GM18951 (cell line): ENCODE measurements at regions not wholly inside any gene's neighbourhood (a gene's known extent, or its start where the extent isn't known, plus 50 kb on each side); places are given as distances from the start of the nearest gene placed in this dataset.

Experiments used
- POLR2A ChIP-seq: IDR thresholded peaks from 4 replicates; pipeline ENCODE4 v1.6.1; 2011; ENCODE audit warnings: mild to moderate bottlenecking; ENCODE audit not compliant: insufficient read length, insufficient read depth; ENCODE audit errors: extremely low read depth
- in situ Hi-C: fragments of 300-500 bp; cut with MboI; formaldehyde crosslinking; loops from one replicate; pipeline ENCODE4 v1.12.0; 2022; ENCODE audit warnings: low sequenced_read_pairs, mixed read lengths, inconsistent platforms; ENCODE audit not compliant: unreplicated experiment

DNA sequence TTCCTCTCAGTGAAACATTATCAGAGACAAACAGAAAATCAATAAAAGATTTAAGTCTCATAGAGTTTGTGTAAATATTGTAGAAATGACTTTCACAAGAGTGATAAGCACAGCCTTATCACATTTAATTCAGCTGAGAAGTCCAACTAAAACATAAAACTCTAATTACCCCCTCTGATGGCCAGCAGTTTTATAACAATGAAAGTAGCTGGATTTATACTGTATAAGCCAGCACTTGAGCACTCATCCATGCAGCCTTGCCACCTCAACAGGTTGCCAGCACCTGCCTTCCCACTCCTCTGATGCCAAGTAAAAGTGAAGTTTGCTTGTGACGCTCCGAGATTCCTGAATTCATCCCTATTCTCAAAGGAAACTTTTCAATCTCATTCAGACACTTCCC lies 103.0 kb upstream of the STK39 start:
- in situ Hi-C loops, result no loop called here
- TF ChIP-seq POLR2A, result no peak

DNA sequence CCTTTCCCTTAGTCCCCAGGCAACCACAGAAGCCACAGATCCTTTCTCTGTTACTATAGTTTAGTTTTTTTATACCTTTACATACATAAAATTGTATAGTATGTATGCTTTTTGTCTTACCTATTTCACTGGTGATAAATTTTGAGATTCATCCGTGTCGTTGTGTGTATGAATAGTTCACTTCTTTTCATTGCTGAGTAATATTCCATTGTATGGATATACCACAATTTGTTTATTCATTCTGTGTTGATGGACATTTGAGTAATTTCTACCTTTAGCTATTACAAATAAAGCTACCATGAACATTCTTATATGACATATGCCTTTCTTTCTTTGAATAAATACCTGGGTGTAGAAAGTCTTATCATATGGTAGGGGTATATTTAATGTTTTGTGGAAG lies 102.8 kb upstream of the CERS6 start:
- no peak for TF ChIP-seq POLR2A
- in situ Hi-C loops, result no loop called here

DNA sequence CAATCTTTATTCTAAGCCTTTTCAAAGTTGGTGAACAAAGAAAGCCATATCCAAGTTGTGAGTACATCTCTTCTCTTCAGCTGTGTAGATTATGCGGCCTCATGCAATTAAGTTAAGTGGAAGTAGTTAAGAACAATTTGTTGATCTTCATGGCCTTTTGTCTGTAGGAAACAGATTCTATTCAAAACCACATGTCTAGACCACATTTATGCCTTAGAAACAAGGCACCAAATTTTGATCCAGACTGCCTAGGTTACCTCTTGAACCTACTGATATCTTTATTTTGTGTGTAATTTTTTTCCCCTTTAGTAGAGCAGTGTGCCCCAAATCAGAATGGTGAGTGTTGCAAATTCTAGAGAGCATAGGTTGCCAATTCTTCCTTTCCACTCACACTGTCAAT lies 101.6 kb upstream of the CERS6 start:
- in situ Hi-C loops, result no loop called here
- no peak for TF ChIP-seq POLR2A

DNA sequence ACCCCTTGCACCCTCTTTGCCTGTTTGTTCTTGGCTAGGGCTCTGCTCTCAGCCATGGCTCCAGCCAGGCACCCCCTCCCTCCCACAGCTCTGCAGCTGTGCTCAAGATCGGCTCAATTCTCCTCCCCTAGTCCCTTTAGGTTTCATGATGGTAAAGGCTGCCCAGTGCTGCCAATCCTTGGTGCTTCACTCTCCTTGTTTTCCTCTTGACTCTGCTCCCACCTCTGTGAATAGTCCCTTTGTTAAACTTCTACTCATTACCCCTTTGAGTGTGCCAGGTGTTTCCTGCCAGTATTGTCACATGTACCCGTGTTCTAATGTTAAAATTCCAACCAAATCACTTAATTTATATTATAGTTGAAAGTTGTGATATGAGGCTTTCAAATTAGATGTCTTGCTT lies 101.0 kb upstream of the CERS6 start:
- in situ Hi-C loops, result no loop called here
- TF ChIP-seq POLR2A, result no peak

DNA sequence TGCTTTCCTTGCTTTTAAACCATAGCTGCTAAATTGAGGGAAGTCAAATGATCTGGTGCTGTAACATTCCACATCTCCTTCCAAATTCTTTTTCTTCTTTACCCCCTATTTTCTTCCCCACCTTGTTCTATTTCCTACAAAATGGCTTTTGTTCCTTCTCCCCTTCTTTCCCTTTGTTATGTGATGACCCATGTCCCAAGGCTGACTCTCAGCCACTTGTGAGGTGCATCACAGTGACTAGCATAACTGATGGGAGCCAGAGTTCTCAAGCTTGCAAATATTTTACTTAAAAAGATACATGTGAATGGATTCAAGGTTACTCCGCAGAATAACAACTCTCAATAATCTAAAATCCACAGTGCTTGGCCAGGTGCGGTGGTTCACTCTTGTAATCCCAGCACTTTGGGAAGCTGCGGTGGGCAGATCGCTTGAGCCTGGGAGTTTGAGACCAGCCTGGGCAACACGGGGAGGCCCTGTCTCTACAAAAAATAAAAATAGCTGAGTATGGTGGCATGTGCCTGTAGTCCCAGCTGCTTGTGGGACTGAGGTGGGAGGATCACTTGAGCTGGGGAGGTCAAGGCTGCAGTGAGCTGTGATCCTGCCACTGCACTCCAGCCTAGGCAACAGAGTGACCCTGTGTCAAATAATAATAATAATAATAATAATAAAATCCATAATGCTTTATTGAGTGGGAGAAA lies 100.1 kb upstream of the CERS6 start:
- TF ChIP-seq POLR2A, result no peak
- in situ Hi-C loops, result no loop called here

DNA sequence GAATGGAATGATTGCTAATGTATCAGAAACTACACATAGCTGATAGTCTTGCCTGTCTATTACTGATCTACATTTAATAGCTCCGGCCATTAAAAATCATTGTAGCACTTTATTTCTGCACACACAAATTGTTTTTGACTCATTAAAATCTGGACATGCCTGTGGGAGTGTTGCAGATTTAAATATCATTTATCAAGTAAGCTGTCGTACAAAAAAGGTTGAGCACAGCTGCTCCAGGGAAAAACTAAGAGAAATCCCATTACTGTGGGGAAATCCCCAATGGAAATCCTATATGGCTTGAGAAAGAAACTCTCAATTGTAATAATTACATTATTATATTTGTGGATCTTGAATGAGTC lies 99.6 kb upstream of the CERS6 start:
- TF ChIP-seq POLR2A, result no peak
- in situ Hi-C loops, result no loop called here

DNA sequence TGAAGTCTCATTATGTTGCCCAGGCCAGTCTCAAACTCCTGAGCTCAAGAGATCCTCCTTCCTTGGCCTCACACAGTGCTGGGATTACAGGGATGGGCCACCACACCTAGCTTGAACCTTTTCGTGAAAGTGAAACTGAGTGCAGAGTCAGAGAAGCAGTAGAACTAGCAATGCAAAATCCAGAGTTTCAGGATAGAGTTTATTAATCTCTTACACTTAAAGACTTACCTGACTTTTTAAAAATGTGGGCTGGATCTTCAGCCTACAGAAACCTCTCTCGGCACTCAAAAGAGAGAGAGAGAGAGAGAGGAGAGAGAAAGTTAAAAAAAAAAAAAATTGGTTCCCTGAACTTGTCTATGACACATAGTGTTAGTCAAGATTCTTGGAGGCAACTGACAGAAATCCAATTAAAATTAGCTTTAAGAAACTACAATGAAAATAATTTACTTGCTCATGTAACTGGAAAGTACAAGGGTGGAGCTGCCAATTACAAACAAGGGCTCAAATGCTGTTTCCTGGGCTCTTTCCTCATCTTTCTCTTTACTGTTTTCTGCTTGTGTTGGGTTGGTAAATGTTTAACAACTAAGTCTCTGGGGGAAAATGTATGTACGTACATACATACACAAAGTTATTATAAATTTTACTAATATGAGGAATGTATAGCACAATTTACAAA lies 98.1 kb upstream of the CERS6 start:
- in situ Hi-C loops, result no loop called here
- no peak for TF ChIP-seq POLR2A

DNA sequence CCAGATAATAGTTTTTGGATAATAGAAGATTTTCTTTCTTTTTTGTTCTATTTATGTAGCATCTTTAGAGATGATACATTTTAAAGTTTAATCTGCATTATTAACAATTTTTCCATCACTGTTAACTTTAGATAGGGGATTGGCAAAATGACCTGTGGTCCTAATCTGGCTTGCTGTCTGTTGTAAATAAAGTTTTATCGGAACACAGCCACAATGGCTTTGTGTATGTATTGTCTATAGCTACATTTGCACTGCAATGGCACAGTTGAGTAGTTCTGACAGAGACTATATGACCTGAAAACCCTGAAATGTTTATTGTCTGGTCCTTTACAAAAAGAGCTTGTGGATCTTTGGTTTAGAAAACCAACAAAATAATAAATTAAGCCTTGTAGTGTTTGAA lies 97.0 kb upstream of the CERS6 start:
- TF ChIP-seq POLR2A, result no peak
- in situ Hi-C loops, result no loop called here

DNA sequence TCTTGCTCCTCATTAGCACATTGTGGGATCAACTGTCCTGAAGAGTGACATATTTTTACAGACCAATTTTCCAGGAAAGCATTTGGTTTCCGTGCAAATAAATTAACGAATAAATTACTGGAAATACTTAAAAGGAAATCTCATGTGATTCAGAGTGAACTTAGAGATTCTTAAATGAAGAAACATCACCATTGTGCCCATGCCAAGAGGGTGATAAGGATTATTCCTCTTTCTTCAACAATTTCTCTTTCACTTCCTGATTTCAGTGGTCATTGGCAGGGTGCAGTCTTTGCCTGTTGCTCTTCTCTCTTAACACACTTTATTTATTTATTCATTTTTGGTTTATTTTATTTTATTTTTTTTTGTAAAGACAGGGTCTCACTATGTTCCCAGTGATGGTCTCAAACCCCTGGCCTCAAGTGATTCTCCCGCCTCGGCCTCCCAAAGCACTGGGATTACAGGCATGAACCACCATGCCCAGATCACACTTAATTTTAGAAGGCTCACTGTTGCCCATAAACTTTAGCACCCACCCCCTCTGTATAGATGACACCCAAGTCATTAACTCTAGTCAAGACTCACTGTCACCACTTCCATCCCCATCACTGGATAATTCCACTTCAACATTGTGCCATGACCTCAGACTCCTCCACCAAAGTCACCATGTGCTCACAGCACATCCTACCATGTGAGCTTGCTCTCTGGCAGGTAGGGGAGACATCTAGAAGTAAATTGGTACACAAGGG lies 92.6 kb upstream of the CERS6 start:
- TF ChIP-seq POLR2A, result no peak
- in situ Hi-C loops, result no loop called here

DNA sequence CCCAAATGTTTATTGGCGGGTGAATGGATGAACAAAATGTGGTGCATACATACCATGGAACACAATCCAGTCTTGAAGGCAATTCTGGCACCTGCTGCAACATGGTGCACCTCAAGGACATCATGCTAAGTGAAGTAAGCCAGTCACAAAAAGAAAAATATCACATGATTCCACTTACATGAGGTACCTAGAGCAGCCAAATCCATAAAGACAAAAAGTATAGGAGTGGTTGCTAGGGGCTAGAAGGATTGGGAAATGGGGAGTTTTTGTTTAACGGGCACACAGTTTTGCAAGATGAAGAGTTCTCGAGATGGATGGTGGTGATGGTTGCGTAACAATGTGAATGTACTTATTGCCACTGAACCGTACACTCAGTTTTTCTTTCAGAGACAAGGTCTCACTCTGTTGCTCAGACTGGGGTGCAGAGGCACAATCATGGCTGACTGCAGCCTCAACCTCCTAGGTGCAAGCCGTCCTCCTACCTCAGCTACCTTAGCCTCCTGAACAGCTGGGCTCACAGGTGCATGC lies 90.9 kb upstream of the CERS6 start:
- in situ Hi-C loops, result no loop called here

DNA sequence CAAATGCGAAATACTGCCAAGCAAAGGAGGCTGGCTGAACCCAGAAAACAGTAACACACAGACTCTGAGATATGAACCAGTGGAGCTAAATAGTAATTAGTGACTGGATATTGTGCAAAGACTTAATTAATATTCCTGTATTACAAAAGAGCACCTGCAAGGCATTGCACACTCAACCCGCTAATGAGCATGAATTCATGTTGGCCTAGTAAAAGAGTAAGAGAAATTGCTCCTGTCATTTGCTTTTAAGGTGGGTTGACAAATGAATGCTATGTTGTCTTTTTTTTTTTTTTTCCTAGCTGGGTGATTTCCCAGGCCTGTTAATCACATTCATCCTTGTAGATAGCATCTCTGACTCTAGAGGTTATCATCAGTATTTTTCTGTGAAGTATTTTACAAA lies 87.0 kb upstream of the CERS6 start:
- in situ Hi-C loops, result no loop called here
- no peak for TF ChIP-seq POLR2A

More for the DNA sequence above, 90.9 kb upstream of the CERS6 start:
- no peak for TF ChIP-seq POLR2A

DNA sequence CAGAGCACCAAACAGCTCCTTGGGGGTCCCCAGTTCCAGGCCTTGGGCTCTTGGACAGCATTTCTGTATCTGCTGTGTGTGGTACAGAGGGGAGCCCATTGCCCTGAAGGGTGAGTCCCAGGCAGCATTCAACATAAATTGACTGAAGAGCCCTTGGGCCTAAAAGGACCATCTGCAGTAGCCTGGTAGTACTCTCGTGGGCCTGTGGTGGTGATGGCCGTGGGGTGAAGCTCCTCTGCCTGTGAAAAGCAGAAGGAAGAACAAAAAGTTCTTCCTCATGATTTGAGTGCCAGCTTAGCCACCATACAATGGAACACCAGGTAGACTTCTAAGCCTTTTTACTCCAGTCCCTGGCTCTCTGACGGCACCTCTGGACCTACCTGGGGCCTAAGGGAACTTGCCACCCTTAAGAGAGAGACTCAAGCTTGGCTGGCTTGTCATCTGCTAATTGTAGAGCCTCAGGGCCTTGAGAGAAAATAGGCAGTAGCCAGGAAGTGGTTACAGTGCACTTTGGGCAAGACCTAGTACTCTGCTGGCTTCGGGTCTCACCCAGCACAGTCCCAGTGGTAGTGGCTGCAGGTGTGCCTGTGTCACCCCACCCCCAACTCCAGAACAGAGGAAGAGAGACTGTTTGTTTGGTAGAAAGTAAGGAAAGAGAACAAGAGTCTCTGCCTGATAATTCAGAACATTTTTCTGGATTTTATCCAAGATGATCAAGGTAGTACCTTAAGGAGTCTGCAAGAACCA lies 84.6 kb upstream of the CERS6 start:
- in situ Hi-C loops, result no loop called here
- no peak for TF ChIP-seq POLR2A

DNA sequence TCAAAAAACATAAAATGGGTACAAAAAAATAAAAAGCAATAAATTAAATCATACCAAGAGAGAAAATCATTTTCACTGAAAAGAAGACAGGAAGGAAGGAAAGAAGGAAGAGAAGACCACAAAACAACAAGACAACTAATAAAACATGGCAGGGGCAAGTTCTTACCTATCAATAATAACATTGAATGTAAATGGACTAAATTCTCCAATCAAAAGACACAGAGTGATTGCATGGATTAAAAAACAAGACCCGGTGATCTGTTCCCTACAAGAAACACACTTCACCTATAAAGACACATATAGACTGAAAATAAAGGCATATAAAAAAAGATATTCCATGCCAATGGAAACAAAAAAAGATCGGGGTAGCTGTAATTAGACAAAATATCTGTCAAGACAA lies 82.6 kb upstream of the CERS6 start:
- in situ Hi-C loops, result no loop called here
- TF ChIP-seq POLR2A, result no peak
